ENCODE measurements at regions not wholly inside any gene's neighbourhood (a gene's known extent, or its start where the extent isn't known, plus 50 kb on each side); places are given as distances from the start of the nearest gene placed in this dataset.

- no peak overlapping the region for H3K9ac ChIP-seq (ENCODE audit: low read length)
- no peak overlapping the region for H3K27ac ChIP-seq (ENCODE audit: low read depth, low read length, poor library complexity, severe bottlenecking)
- no peaks in the 10 kb centered on the region for H3K4me1 ChIP-seq (ENCODE audit: insufficient read depth, low read length, severe bottlenecking)
- no peak overlapping the region for H2AFZ ChIP-seq (ENCODE audit: low read length)
- no peaks in the 10 kb centered on the region for H3K36me3 ChIP-seq (ENCODE audit: insufficient read depth, low read length)
- H3K9me3 ChIP-seq (ENCODE audit: low read length) = no peaks in the 10 kb centered on the region
- H3K4me2 ChIP-seq (ENCODE audit: low read length) = no peak overlapping the region
- H3K27me3 ChIP-seq (ENCODE audit: insufficient read depth, low read length) = no peaks in the 10 kb centered on the region
- no peak for TF ChIP-seq CTCF (IDR thresholded peaks at IDR 0.05; ENCODE audit: low read length)
- no peak for TF ChIP-seq EZH2 (IDR thresholded peaks at IDR 0.05; ENCODE audit: borderline replicate concordance, low read length)
- no peaks in the 10 kb centered on the region for H4K20me1 ChIP-seq (ENCODE audit: insufficient read depth, low read length)
- H3K4me3 ChIP-seq (ENCODE audit: low read depth, low read length, poor library complexity, severe bottlenecking) = no peak overlapping the region
- H3K79me2 ChIP-seq (ENCODE audit: insufficient read depth, low read length) = no peaks in the 10 kb centered on the region
- no peaks in the 10 kb centered on the region for H3F3A ChIP-seq (ENCODE audit: insufficient read depth, low read length)
- H3K9me2 ChIP-seq (ENCODE audit: low read depth, low read length) = no peaks in the 10 kb centered on the region
These were observed 92.9 kb downstream of the TFAP2C start for GRCh38 chr20:56722042-56722441.

- TF ChIP-seq EZH2 (IDR thresholded peaks at IDR 0.05; ENCODE audit: borderline replicate concordance, low read length) = no peak
- TF ChIP-seq CTCF (IDR thresholded peaks at IDR 0.05; ENCODE audit: low read length) = no peak
- Histone ChIP-seq H2AFZ (ENCODE audit: low read length) (no peak overlapping the region), H3K9ac (ENCODE audit: low read length) (no peak overlapping the region), H3K36me3 (ENCODE audit: insufficient read depth, low read length) (no peaks in the 10 kb centered on the region), H3K9me3 (ENCODE audit: low read length) (no peaks in the 10 kb centered on the region), H3K4me2 (ENCODE audit: low read length) (no peak overlapping the region), H3K27me3 (ENCODE audit: insufficient read depth, low read length) (no peaks in the 10 kb centered on the region), H3K79me2 (ENCODE audit: insufficient read depth, low read length) (no peaks in the 10 kb centered on the region), H3K4me3 (ENCODE audit: low read depth, low read length, poor library complexity, severe bottlenecking) (no peak overlapping the region), H3F3A (ENCODE audit: insufficient read depth, low read length) (no peaks in the 10 kb centered on the region), H3K4me1 (ENCODE audit: insufficient read depth, low read length, severe bottlenecking) (no peaks in the 10 kb centered on the region), H3K9me2 (ENCODE audit: low read depth, low read length) (no peaks in the 10 kb centered on the region), H4K20me1 (ENCODE audit: insufficient read depth, low read length) (no peaks in the 10 kb centered on the region), H3K27ac (ENCODE audit: low read depth, low read length, poor library complexity, severe bottlenecking) (no peak overlapping the region)
These were observed 94.2 kb downstream of the TFAP2C start for GRCh38 chr20:56723331-56723730.

DNA sequence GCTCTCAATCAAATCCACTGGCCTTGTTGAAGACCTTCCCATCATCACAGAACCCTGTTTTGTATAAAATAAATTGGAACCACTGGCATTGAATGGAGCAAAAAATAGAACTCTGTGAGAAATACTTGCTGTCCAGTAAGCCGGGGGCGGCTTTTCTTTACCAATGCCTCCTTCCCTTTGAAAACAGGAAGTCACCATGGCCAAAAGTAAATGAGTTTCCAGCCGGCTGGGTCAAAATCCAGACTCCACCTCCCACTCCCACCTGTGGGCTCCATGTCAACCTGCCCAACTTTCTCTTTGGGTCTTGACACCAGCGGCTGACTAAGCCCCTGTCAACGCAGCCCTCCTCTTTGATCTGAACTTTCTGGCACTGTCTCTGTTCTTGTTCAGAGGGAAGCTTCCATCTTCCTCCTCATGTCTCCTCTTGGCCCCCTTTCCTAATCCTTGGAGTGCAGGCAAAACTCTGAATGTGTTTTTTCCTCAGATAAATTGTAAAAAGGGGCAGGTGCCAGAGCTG is 95.2 kb downstream of the TFAP2C start:
- Histone ChIP-seq H3K9me3 (ENCODE audit: low read length) (no peaks in the 10 kb centered on the region), H2AFZ (ENCODE audit: low read length) (no peak overlapping the region), H3K79me2 (ENCODE audit: insufficient read depth, low read length) (no peaks in the 10 kb centered on the region), H3K9me2 (ENCODE audit: low read depth, low read length) (no peaks in the 10 kb centered on the region), H3K36me3 (ENCODE audit: insufficient read depth, low read length) (no peaks in the 10 kb centered on the region), H3K27me3 (ENCODE audit: insufficient read depth, low read length) (no peaks in the 10 kb centered on the region), H3F3A (ENCODE audit: insufficient read depth, low read length) (no peaks in the 10 kb centered on the region), H3K4me1 (ENCODE audit: insufficient read depth, low read length, severe bottlenecking) (no peaks in the 10 kb centered on the region), H3K27ac (ENCODE audit: low read depth, low read length, poor library complexity, severe bottlenecking) (no peak overlapping the region), H3K4me3 (ENCODE audit: low read depth, low read length, poor library complexity, severe bottlenecking) (no peak overlapping the region), H4K20me1 (ENCODE audit: insufficient read depth, low read length) (no peaks in the 10 kb centered on the region), H3K4me2 (ENCODE audit: low read length) (no peak overlapping the region), H3K9ac (ENCODE audit: low read length) (no peak overlapping the region)
- TF ChIP-seq EZH2 (IDR thresholded peaks at IDR 0.05; ENCODE audit: borderline replicate concordance, low read length) = no peak
- no peak for TF ChIP-seq CTCF (IDR thresholded peaks at IDR 0.05; ENCODE audit: low read length)
